A172 (cell line): ENCODE measurements at regions not wholly inside any gene's neighbourhood (a gene's known extent, or its start where the extent isn't known, plus 50 kb on each side); places are given as distances from the start of the nearest gene placed in this dataset.
A peak's percentile ranks its signal among the peaks of the same experiment; 100 is the strongest.

ENCODE experiments used
- DNase-seq: peaks from one replicate; pipeline ENCODE4 v3.0.0-alpha.2; 2015; ENCODE audit warnings: low spot score

DNA sequence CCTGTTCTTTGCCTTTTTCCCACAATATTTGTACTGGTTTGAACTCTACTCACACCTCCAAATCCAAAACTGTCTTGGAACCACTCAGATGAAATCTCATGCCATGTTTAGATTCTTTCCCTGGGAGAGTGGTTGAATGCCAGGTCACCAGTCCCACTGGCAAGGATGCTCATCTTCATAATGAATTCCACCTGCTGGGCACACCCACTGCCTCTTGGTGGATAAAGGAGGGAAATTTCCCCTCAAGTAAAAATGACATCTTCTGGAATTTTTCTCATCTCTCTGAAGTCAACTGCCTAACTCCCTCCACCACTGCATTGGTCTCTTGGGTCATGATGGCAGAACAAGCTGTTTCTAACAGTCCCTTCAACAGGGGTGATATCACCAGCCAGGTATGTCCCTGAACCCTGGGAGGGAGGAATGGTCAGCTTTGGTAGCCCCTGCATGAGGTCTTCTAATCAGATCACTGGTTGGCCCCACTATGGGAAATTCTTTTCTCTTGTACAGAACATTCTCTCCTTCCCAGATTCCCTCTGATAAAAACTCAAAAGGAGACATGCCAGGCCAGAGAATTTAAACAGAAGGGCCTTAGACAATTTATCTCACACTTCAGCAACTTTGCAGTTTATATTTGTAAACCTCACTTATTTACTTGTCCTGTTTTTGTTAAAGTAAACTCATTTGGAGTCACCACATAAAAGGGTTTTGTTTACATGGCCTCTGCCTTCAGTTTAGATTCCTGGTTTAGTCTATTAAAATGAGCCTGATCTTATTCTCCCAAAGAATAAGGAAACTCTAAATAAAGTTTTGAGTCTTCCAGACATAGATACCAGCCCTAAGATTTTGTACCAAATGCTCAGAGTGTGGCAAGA lies 143.4 kb downstream of the WNT5A start:
- DNase-seq = no peak

- DNase-seq = no peak
Observed at GRCh38 chr3:55341502-55342031, 145.5 kb downstream of the WNT5A start.

DNA sequence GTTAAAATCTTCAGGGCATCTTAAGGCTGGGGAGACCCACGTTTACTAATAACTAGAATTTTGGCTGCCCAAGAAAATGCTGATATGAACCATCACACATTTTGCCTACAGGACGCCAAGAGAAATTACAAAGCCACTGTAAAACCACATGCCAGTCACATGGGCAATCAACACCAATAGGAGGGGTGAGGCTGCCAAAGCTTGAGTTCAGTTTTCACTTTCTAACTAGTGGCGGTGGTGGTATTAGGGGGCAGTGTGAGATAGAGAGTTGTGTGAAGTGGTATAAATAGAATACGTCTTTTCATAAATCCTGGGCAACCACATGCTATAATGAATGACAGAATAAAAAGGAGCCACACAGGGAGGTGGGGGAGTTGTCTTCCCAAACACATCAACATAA lies 147.3 kb downstream of the WNT5A start:
- no peak for DNase-seq

GRCh38 chr3:55339390-55339789 lies 147.7 kb downstream of the WNT5A start:
- DNase-seq = no peak

DNA sequence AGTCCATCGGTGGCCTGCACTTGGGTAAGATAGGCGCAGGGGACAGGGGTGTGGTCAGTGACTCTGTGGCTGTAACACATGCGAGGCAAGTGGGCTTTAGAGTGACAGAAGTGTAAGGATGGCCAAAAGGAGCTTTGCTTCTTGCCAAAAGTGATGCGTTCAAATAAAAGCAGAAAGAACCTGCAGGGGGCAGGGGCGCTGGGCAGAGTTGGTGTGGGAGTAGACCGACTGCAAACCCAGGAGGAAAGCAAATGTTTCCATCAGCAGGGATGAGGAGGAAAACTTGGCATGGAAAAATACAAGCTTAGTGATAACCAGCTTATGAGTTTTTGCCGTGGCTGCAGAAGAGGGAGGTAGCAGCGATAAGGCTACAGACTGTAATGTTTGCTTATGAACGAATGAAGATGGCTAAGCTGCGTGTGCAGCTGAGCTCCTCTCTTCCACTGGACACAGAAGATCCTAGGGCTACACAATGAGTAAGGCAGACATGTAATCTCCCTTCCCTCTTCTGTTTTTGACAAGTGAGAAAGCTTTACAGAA lies 149.4 kb downstream of the WNT5A start:
- DNase-seq = no peak

DNA sequence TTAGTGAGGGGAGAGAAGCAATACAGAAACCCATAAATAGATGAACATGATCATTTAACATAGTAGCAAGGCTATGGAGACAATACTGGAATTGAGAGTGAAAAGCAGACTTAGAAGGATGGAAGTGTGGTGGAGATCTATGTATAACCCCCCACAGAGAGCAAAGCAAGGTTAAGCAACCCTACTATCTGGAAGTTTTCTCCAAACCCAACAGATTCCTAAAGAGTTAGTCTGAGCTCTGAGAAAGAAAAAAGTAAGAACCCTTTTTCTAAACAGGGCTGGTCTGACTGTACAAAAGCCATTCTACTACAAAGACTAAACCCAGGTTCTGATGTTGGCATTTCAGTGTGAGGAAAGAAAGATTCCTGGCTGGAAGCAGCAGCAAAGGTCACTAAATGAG lies 153.2 kb downstream of the WNT5A start:
- no peak for DNase-seq

DNA sequence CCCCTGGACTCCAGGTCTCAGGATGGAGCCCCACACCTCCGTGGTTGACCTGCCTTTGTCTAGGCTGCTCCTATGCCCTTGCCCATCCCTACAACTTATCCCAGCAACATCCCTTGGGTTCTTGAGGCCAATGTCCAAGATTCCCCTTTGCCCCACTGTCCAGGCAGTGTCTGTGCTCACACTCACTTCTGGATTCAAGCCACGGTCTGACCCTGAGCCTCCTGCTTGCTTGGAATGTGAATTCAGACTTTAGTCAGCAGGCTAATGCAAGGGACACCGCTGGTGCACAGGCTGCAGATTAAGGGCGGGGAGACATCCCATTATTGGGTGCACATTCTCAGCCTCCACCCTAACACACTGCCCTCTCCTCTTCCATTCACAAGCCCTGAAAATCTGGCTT lies 154.1 kb downstream of the WNT5A start:
- no peak for DNase-seq

- no peak for DNase-seq
Observed at GRCh38 chr3:55332176-55332575, 154.9 kb downstream of the WNT5A start.

DNA sequence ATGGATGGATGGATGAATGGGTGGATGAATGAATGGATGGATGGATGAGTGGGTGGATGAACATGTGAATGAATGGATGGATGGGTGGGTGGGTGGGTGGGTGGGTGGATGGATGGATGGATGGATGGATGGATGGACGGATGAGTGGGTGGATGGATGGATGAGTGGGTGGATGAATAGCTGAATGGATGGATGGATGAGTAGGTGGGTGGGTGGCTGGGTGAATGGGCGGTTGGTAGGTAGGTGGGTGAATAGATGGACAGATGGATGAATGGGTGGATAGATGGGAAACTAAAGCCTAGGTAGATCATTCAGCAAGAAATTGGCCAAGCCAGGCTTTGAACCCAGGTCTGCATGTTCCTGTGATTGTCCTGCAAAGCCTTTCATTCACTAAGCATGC lies 155.6 kb downstream of the WNT5A start:
- DNase-seq = no peak

DNA sequence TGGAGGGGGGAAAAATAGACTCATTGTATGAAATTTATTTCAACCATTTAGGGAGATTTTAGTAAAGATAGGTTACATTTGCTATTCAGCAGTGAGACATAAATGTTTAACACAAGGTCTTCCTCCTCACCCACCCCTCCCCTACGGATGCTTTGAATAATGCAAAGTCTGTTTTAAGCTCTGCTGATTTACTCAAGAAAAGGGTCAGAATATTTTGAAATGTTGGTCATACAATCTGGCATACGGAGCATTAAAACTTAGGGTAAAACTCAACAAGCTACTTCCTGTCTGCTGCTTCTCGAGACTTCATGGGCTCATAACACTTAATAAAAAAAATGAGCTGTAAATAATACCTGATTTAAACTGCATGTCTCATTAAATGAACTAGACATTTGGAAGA lies 156.3 kb downstream of the WNT5A start:
- DNase-seq = no peak

GRCh38 chr3:55330355-55330754 lies 156.8 kb downstream of the WNT5A start:
- peak; percentile 93 for DNase-seq

GRCh38 chr3:55329849-55330248 lies 157.3 kb downstream of the WNT5A start:
- peak; percentile 81 for DNase-seq

- peak; percentile 16 for DNase-seq
Observed at GRCh38 chr3:55327131-55327920, 159.8 kb downstream of the WNT5A start.

- DNase-seq = no peak
Observed at GRCh38 chr3:55322638-55323037, 164.5 kb downstream of the WNT5A start.

GRCh38 chr3:55320928-55321327 lies 166.2 kb downstream of the WNT5A start:
- no peak for DNase-seq

DNA sequence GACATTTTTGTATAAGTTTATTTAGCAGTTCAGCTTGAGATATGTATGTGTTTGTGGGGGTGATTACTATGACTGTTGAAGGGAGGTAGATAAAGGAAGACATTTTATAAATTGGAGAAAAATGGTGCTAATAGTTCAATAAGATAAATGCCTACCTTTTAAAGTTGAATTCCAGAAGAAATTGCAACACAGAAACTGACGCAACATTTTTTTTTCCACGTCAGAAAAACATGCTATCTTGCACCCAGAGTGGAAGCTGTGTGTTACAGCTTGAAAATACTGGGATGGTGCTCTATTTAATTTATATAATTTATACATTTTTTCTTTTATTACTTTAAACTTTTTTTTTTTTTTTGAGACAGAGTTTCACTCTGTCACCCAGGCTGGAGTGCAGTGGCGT lies 171.7 kb downstream of the WNT5A start:
- DNase-seq = no peak

- DNase-seq = no peak
Observed at GRCh38 chr3:55313666-55314065, 173.4 kb downstream of the WNT5A start.

DNA sequence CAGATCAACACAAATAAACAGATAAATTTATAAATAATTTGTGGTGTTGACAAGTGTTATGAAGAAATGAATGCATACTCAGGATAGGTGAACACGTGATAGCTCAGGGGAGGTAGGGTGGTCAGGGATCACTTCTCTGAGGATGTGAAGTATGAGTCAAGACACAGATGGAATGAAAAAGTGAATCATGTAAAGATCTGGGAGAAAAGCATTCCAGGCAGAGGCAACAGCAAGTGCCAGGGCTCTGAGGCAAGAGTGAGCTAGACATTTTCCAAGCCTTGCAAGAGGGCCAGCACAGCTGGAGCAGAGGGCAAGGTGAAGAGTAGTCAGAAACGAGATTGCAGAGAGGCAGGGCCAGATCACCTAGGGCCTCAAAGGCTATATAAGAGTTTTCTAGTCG lies 177.8 kb downstream of the WNT5A start:
- no peak for DNase-seq

DNA sequence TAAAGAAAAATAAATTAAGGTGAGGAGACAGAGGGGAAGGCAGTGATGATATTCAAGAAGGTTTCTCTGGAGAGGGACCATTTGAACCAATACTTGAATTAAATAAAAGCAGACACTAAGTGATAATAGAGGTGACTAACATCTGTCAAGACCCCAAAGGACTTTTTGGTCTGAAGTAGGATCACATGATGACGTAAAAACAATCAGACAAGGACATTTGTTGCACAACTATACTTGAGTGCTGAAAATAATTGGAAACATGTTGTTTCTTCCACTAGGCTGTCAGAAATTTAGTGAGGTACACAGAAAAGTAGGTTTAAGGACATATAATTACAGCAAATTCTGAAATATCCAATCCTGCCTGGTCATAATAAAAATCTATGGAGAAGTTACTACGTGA lies 179.5 kb downstream of the WNT5A start:
- DNase-seq = no peak

DNA sequence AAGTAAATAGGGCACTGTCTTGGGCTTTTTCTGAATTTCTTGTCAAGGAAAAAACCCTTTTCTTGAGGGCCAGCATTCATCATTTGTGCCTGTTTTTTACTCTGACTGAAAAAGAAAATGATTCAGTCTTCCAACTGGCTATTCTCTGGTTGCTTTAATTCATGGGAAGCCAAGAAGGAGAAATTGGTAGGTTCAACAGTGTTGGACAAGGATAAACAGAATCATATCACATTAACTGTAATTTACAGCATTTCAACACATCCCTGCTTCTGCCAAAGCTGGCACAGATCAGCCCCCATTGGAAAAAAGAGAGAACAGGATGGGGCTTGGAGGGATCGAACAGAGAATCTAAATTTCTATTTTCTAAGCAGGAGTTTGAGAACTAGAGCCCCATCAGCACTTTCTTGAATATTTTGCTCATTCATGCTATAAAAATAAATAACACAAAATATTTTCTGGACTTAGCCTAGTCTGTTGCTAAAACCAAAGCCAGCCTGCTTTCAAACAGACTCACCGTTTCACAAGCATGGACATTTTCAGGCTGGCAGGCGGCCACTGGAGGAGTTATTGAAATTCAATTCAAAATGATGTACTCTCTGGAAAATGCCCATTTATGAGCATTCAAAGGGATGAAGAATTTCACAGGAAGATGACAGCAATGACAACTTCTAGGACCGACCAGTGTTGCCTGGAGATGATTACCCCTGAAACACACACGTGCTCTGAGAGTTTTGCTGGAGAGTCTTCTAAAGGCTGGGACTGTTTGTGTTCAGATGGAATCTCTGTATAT lies 181.2 kb downstream of the WNT5A start:
- DNase-seq = no peak

DNA sequence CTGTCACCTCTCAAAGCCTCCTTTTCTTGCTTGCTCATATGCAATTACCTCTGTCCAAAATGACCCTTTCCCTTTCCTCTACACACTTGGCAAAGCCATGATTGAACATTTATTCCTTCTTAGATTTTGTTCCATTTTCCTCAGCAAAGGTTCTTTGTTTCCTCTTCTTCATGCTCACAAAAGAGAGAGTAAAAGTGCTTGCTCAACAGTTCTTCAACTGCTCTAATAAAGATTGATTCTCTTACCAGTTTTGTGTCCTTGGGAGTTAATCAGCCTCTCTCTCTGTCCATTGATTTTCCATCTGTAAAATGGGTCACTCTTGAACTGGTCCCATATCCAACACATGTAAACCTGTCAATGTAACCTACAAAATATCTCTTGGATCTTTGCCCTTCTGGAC lies 186.4 kb downstream of the WNT5A start:
- no peak for DNase-seq

DNA sequence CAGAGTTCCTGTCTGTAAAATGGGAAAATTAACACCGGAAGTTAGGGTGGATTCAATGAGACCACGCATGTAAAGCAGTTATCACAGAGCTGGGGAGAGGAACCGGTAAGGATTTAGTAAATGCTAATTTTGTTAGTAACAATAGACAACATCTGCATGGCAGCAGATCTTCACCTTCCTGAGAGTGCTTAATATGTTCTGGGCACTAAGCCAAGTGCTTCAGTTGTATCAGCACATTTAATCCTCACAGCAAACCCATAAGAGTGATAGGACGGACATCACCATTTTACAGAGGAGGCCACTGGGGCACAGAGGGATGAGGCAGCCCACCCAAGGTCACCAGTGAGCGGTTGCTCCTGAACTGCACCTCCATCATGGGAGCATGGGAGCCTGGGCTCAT lies 189.4 kb downstream of the WNT5A start:
- DNase-seq = no peak
